Adrenal gland (tissue), 5 donors: ENCODE measurements at regions not wholly inside any gene's neighbourhood (a gene's known extent, or its start where the extent isn't known, plus 50 kb on each side); places are given as distances from the start of the nearest gene placed in this dataset.

ENCODE experiments used
- POLR2A ChIP-seq, 2 donors: fragments of 450-650 bp; IDR thresholded peaks; one replicate each; pipeline ENCODE4 v1.6.1; 2017; ENCODE audit warnings: antibody characterized with exemption in 2 of 2, mild to moderate bottlenecking in 2 of 2, moderate library complexity in 1 of 2
- TF ChIP-seq, protein P1 (sequence below), 6 experiments: fragments of 450-650 bp in 4 of 6; fragments of 200-600 bp in 2 of 6; sonication (generic) in 1 of 6; IDR thresholded peaks; 1 replicate in 5 of 6; 2 replicates in 1 of 6; pipeline versions ENCODE4 v1.5.1 to v1.8.0; 2016 to 2021; ENCODE audit warnings: antibody characterized with exemption in 6 of 6, mild to moderate bottlenecking in 2 of 6, moderate library complexity in 1 of 6
- donor health status: DM: no; HTN: no; CAD: no.

DNA sequence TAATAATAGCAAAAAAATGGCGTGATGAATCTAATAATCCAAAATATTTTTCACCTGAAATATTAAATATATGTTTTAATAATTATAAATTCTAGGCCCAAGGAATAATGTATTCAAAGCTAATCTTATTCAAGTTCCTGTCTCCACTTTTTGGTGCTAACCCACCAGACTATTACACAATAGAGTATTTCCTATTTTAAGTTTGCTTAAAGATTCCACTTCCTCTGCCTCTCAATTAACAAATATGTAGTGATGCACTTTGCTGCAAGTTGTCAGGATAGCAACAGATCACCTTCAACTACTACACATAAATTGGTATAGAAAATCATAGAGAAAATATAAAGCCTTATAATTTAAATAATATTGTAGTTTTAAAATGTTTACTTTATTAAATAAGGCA lies 467.5 kb downstream of the C3orf38 start:
- TF ChIP-seq, protein P1, sequence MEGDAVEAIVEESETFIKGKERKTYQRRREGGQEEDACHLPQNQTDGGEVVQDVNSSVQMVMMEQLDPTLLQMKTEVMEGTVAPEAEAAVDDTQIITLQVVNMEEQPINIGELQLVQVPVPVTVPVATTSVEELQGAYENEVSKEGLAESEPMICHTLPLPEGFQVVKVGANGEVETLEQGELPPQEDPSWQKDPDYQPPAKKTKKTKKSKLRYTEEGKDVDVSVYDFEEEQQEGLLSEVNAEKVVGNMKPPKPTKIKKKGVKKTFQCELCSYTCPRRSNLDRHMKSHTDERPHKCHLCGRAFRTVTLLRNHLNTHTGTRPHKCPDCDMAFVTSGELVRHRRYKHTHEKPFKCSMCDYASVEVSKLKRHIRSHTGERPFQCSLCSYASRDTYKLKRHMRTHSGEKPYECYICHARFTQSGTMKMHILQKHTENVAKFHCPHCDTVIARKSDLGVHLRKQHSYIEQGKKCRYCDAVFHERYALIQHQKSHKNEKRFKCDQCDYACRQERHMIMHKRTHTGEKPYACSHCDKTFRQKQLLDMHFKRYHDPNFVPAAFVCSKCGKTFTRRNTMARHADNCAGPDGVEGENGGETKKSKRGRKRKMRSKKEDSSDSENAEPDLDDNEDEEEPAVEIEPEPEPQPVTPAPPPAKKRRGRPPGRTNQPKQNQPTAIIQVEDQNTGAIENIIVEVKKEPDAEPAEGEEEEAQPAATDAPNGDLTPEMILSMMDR (IDR thresholded peaks at IDR 0.05), result no peak
- no peak for TF ChIP-seq POLR2A (IDR thresholded peaks at IDR 0.05)
